Keratinocyte (primary cell): ENCODE measurements at regions not wholly inside any gene's neighbourhood (a gene's known extent, or its start where the extent isn't known, plus 50 kb on each side); places are given as distances from the start of the nearest gene placed in this dataset.
"Not testable (repeated sequence)": the region's sequence is repeated elsewhere in the genome, so short reads cannot be mapped to it uniquely, and the experiment has no call there.

Source experiments
- CTCF ChIP-seq, 3 experiments: IDR thresholded peaks in 1 of 3; conservative IDR thresholded peaks in 1 of 3; optimal IDR thresholded peaks in 1 of 3; 2 replicates in 2 of 3; 3 replicates in 1 of 3; pipeline versions ENCODE3 to v1.5.1; 2011; ENCODE audit warnings: low read length in 3 of 3, mild to moderate bottlenecking in 3 of 3, moderate library complexity in 2 of 3, control low read depth in 1 of 3, inconsistent platforms in 1 of 3; ENCODE audit not compliant: insufficient read depth in 2 of 3; ENCODE audit errors: extremely low read depth in 1 of 3
- EZH2 ChIP-seq: IDR thresholded peaks from one replicate; pipeline ENCODE4 v1.6.1; 2012; ENCODE audit warnings: inconsistent platforms, mild to moderate bottlenecking, low read length, moderate library complexity

- not testable (repeated sequence) for TF ChIP-seq CTCF (optimal IDR thresholded peaks at IDR 0.05 in 1 of 3, IDR thresholded peaks at IDR 0.05 in 1 of 3, conservative IDR thresholded peaks at IDR 0.05 in 1 of 3; ENCODE audit: extremely low read depth in 1 of 3, insufficient read depth in 2 of 3, low read length in 3 of 3); EZH2
Measured at GRCh38 chr7:79975986-79976710, 158.5 kb upstream of the GNAI1 start.
